ENCODE measurements at regions not wholly inside any gene's neighbourhood (a gene's known extent, or its start where the extent isn't known, plus 50 kb on each side); places are given as distances from the start of the nearest gene placed in this dataset.
A peak's percentile ranks its signal among the peaks of the same experiment; 100 is the strongest.

GRCh38 chr12:39692258-39692853 lies 72.8 kb upstream of the ABCD2 start:
- peak; percentile 61 for TF ChIP-seq CTCF (conservative IDR thresholded peaks at IDR 0.05)
- no peak for DNase-seq
- Histone ChIP-seq H3K23ac (ENCODE audit: insufficient read length, low read depth, low read length) (no peak overlapping the region), H3K79me1 (ENCODE audit: insufficient read depth, low read depth, low read length, poor library complexity, severe bottlenecking) (no peaks in the 10 kb centered on the region), H3K79me2 (ENCODE audit: insufficient read depth, low read length) (no peaks in the 10 kb centered on the region), H2BK12ac (ENCODE audit: insufficient read length, low read depth, low read length) (no peak overlapping the region), H3K27me3 (ENCODE audit: insufficient read depth, low read length) (no peaks in the 10 kb centered on the region), H2AFZ (ENCODE audit: low read length) (no peak overlapping the region), H4K20me1 (ENCODE audit: control insufficient read depth, insufficient read depth, insufficient read length) (no peaks in the 10 kb centered on the region), H3K23me2 (ENCODE audit: insufficient read length, low read depth, low read length, poor library complexity, severe bottlenecking) (no peaks in the 10 kb centered on the region), H2BK20ac (ENCODE audit: low read depth, low read length, poor library complexity, severe bottlenecking) (no peak overlapping the region), H3T11ph (ENCODE audit: low read length) (no peak overlapping the region), H3K27ac (ENCODE audit: insufficient read length, low read depth, low read length) (no peak overlapping the region), H3K56ac (ENCODE audit: insufficient read length, low read depth, low read length) (no peak overlapping the region), H3K4me2 (ENCODE audit: insufficient read depth, insufficient read length, low read length) (no peak overlapping the region), H3K18ac (ENCODE audit: insufficient read length, low read depth, low read length) (no peak overlapping the region), H3K4me1 (ENCODE audit: insufficient read depth, low read length) (no peaks in the 10 kb centered on the region), H4K5ac (ENCODE audit: insufficient read length, low read depth, low read length) (no peak overlapping the region), H2BK15ac (ENCODE audit: low read depth, low read length) (no peak overlapping the region), H2AK5ac (ENCODE audit: insufficient read length, low read length) (no peak overlapping the region), H3K9me3 (ENCODE audit: control insufficient read depth, low read depth, low read length) (no peaks in the 10 kb centered on the region), H4K91ac (ENCODE audit: insufficient read length, low read depth, low read length) (no peak overlapping the region), H2BK5ac (ENCODE audit: insufficient read length, low read length) (no peak overlapping the region), H3K14ac (ENCODE audit: insufficient read depth, low read length) (no peak overlapping the region), H2BK120ac (ENCODE audit: low read depth, low read length, poor library complexity, severe bottlenecking) (no peak overlapping the region), H3K4ac (ENCODE audit: low read depth, low read length) (no peak overlapping the region), H3K9ac (ENCODE audit: extremely low read depth, insufficient read length, low read length) (no peak overlapping the region), H4K8ac (replicated peaks; ENCODE audit: insufficient read length, low read depth, low read length) (no peak overlapping the region)
- no peak overlapping the region for H3K27ac Mint-ChIP-seq
- H3K36me3 Mint-ChIP-seq (ENCODE audit: insufficient read depth in 1 of 3, low read depth in 3 of 3): peaks cover 0 to under 1% (median 0%) of the 10 kb centered on the region in 3 experiments; a peak in 1 of 7 replicates
- peaks cover 2 to 4% of the 10 kb centered on the region in 2 experiments; a peak in 2 of 4 replicates for H3K4me1 Mint-ChIP-seq
- WGBS (ENCODE audit: extremely low coverage, insufficient read length, low lambda C conversion rate): no CpG with 5 or more reads among the region's 1 CpG
- H3K27me3 Mint-ChIP-seq (ENCODE audit: low read depth): no peaks in the 10 kb centered on the region
- peaks cover 5 to 6% of the 10 kb centered on the region in 2 experiments; a peak in 3 of 5 replicates for H3K9me3 Mint-ChIP-seq
- no peak overlapping the region for H3K4me3 Mint-ChIP-seq

Data from H9 (cell line).